Peyer's patch (tissue), 4 donors: ENCODE measurements at regions not wholly inside any gene's neighbourhood (a gene's known extent, or its start where the extent isn't known, plus 50 kb on each side); places are given as distances from the start of the nearest gene placed in this dataset.

Experiments used
- CTCF ChIP-seq, 6 experiments: fragments of 450-650 bp in 4 of 6; fragments of 200-600 bp in 2 of 6; sonication (generic) in 1 of 6; IDR thresholded peaks; one replicate each; pipeline ENCODE4 v1.5.1; 2017 to 2019; ENCODE audit warnings: antibody characterized with exemption in 6 of 6, mild to moderate bottlenecking in 3 of 6, moderate library complexity in 1 of 6
- POLR2A ChIP-seq, 2 donors: fragments of 450-650 bp; IDR thresholded peaks; one replicate each; pipeline ENCODE4 v1.5.1; 2017; ENCODE audit warnings: antibody characterized with exemption in 2 of 2, mild to moderate bottlenecking in 2 of 2, moderate library complexity in 2 of 2

GRCh38 chr10:120016906-120017305 lies 124.4 kb downstream of the SEC23IP start:
- TF ChIP-seq CTCF (IDR thresholded peaks at IDR 0.05): no peak
- TF ChIP-seq POLR2A (IDR thresholded peaks at IDR 0.05): no peak
